Panc1 (cell line): ENCODE measurements at regions not wholly inside any gene's neighbourhood (a gene's known extent, or its start where the extent isn't known, plus 50 kb on each side); places are given as distances from the start of the nearest gene placed in this dataset.

Experiments used
- ATAC-seq: fragments of 200-7000 bp; cut with Tn5 transposase; 2 replicates; pipeline ENCODE4 v1.9.1; 2020; ENCODE audit warnings: mild to moderate bottlenecking, moderate library complexity
- BruUV-seq: library from RNA; stranded (reverse); fragments of 400-500 nt; replicated peaks from 2 replicates; lab custom pipeline; 2021; lab: Mats Ljungman, UMichigan
- CTCF ChIA-PET: fragments of 300-600 bp; sonication (Branson Sonifier 250); formaldehyde crosslinking; loops from one replicate; lab custom pipeline; 2022; ENCODE audit warnings: antibody characterized with exemption; lab: Charles Lee
- POLR2A ChIA-PET: fragments of 300-600 bp; sonication (Branson Sonifier 250); formaldehyde crosslinking; loops from one replicate; lab custom pipeline; 2022; ENCODE audit warnings: antibody characterized with exemption; lab: Charles Lee
- DNase-seq: peaks from one replicate; pipeline ENCODE4 v3.0.0-alpha.2; 2010; ENCODE audit warnings: low read depth, low spot score
- H3K27ac ChIP-seq: 2 replicates; pipeline ENCODE4 v1.5.1; 2011; ENCODE audit warnings: mild to moderate bottlenecking, low read length, inconsistent platforms
- H3K27me3 ChIP-seq: fragments of 200-500 bp; sonication (Bioruptor generic); 2 replicates; pipeline ENCODE4 v1.6.0; 2014; ENCODE audit warnings: low read length, inconsistent platforms; ENCODE audit not compliant: control insufficient read depth, insufficient read depth
- H3K36me3 ChIP-seq: fragments of 200-500 bp; sonication (Bioruptor generic); 2 replicates; pipeline ENCODE4 v1.5.1; 2014; ENCODE audit warnings: inconsistent platforms, mild to moderate bottlenecking, low read length, moderate library complexity; ENCODE audit not compliant: control insufficient read depth, insufficient read depth
- H3K4me1 ChIP-seq: 2 replicates; pipeline ENCODE4 v1.5.1; 2011; ENCODE audit warnings: inconsistent platforms, mild to moderate bottlenecking, low read length, moderate library complexity; ENCODE audit not compliant: control insufficient read depth, insufficient read depth
- H3K4me3 ChIP-seq, 2 experiments: 2 replicates each; pipeline ENCODE4 v1.5.1; 2011 to 2012; ENCODE audit warnings: low read depth in 2 of 2, low read length in 2 of 2, mild to moderate bottlenecking in 2 of 2, inconsistent platforms in 1 of 2, moderate library complexity in 1 of 2
- H3K9me3 ChIP-seq: fragments of 200-500 bp; sonication (Bioruptor generic); 2 replicates; pipeline ENCODE4 v1.5.1; 2014; ENCODE audit warnings: low read depth, mild to moderate bottlenecking, inconsistent platforms, low read length, moderate library complexity; ENCODE audit not compliant: control insufficient read depth, insufficient read depth
- CTCF ChIP-seq: fragments of 450-650 bp; IDR thresholded peaks from 2 replicates; pipeline ENCODE4 v1.5.1; 2017; ENCODE audit warnings: mild to moderate bottlenecking
- POLR2AphosphoS5 ChIP-seq: IDR thresholded peaks from 2 replicates; pipeline ENCODE4 v1.6.1; 2012; ENCODE audit warnings: mild to moderate bottlenecking, low read depth, low read length, moderate library complexity
- REST ChIP-seq, 2 experiments: IDR thresholded peaks; 2 replicates each; pipeline ENCODE4 v1.6.1; 2011 to 2012; ENCODE audit warnings: low read depth in 2 of 2, control low read depth in 1 of 2, low read length in 1 of 2, mild to moderate bottlenecking in 1 of 2, moderate library complexity in 1 of 2; ENCODE audit not compliant: insufficient read depth in 1 of 2
- SIN3A ChIP-seq: IDR thresholded peaks from 2 replicates; pipeline ENCODE4 v1.6.1; 2012; ENCODE audit warnings: low read depth, mild to moderate bottlenecking, low read length, moderate library complexity, borderline replicate concordance; ENCODE audit not compliant: insufficient read depth
- TCF7L2 ChIP-seq: IDR thresholded peaks from 2 replicates; pipeline ENCODE4 v1.6.1; 2011; ENCODE audit warnings: mild to moderate bottlenecking, low read depth, low read length, inconsistent platforms
- in situ Hi-C: cut with HindIII; loops from 2 replicates; pipeline ENCODE4 v1.10.0; 2016; ENCODE audit warnings: low sequenced_read_pairs, low pct_unique_long_range_greater_than_20kb
- intact Hi-C: fragments of 100-400 bp; cut with micrococcal nuclease; formaldehyde crosslinking; loops from one replicate; pipeline ENCODE4 v1.10.0; 2022; ENCODE audit not compliant: unreplicated experiment

GRCh38 chr3:94394885-94395284 is 332.0 kb downstream of the NSUN3 start:
- no peak for ATAC-seq
- Histone ChIP-seq H3K27ac (no peak overlapping the region), H3K27me3 (no peaks in the 10 kb centered on the region), H3K36me3 (no peaks in the 10 kb centered on the region), H3K9me3 (no peaks in the 10 kb centered on the region; the same call in 1 of the 2 replicates), H3K4me3 (no peak overlapping the region), H3K4me1 (no peaks in the 10 kb centered on the region)
- in situ Hi-C loops = no loop called here
- TF ChIP-seq POLR2AphosphoS5 = no peak
- TF ChIP-seq CTCF = no peak
- TF ChIP-seq REST (IDR thresholded peaks at IDR 0.05; ENCODE audit: insufficient read depth in 1 of 2, low read depth in 2 of 2, low read length in 1 of 2) = no peak
- no peak for TF ChIP-seq SIN3A
- TF ChIP-seq TCF7L2 = no peak
- intact Hi-C loops = no loop called here
- CTCF ChIA-PET = no interaction called here
- POLR2A ChIA-PET = no interaction called here
- BruUV-seq = no TSS peak
- DNase-seq = no peak

- DNase-seq = no peak
- H3K4me1 ChIP-seq = no peaks in the 10 kb centered on the region
- intact Hi-C loops = no loop called here
- ATAC-seq = no peak
- POLR2A ChIA-PET = no interaction called here
- H3K27ac ChIP-seq = no peak overlapping the region
- H3K9me3 ChIP-seq = no peaks in the 10 kb centered on the region; the same call in 1 of the 2 replicates
- BruUV-seq = no TSS peak
- H3K4me3 ChIP-seq = no peak overlapping the region
- CTCF ChIA-PET = no interaction called here
- H3K36me3 ChIP-seq = no peaks in the 10 kb centered on the region
- H3K27me3 ChIP-seq = no peaks in the 10 kb centered on the region
- in situ Hi-C loops = no loop called here
- TF ChIP-seq TCF7L2 (no peak), CTCF (no peak), SIN3A (no peak), POLR2AphosphoS5 (no peak), REST (IDR thresholded peaks at IDR 0.05; ENCODE audit: insufficient read depth in 1 of 2, low read depth in 2 of 2, low read length in 1 of 2) (no peak)
These were observed 333.0 kb downstream of the NSUN3 start for GRCh38 chr3:94395851-94396250.
